IPS-18a (cell line): ENCODE measurements at regions not wholly inside any gene's neighbourhood (a gene's known extent, or its start where the extent isn't known, plus 50 kb on each side); places are given as distances from the start of the nearest gene placed in this dataset.

ENCODE experiments used
- H3K27ac ChIP-seq: one replicate; pipeline ENCODE4 v1.5.1; 2013; ENCODE audit warnings: low read length
- H3K27me3 ChIP-seq: one replicate; pipeline ENCODE4 v1.6.1; 2013; ENCODE audit warnings: mild to moderate bottlenecking, low read length; ENCODE audit not compliant: control insufficient read depth, insufficient read depth
- H3K36me3 ChIP-seq: one replicate; pipeline ENCODE4 v1.6.1; 2013; ENCODE audit warnings: low read depth, low read length; ENCODE audit not compliant: control insufficient read depth
- H3K4me1 ChIP-seq: one replicate; pipeline ENCODE4 v1.6.1; 2013; ENCODE audit warnings: low read depth, low read length; ENCODE audit not compliant: control insufficient read depth
- H3K4me3 ChIP-seq: one replicate; pipeline ENCODE4 v1.5.1; 2013; ENCODE audit warnings: low read length
- H3K9ac ChIP-seq: one replicate; pipeline ENCODE4 v1.6.1; 2013; ENCODE audit warnings: mild to moderate bottlenecking, low read length, moderate library complexity
- H3K9me3 ChIP-seq: one replicate; pipeline ENCODE4 v1.6.1; 2013; ENCODE audit warnings: low read depth, low read length; ENCODE audit not compliant: control insufficient read depth

GRCh38 chr12:127909041-127909440 lies 357.9 kb upstream of the TMEM132C start:
- no peaks in the 10 kb centered on the region for H3K4me1 ChIP-seq
- H3K36me3 ChIP-seq = no peaks in the 10 kb centered on the region
- no peak overlapping the region for H3K4me3 ChIP-seq
- peaks cover 28% of the 10 kb centered on the region for H3K9me3 ChIP-seq
- no peak overlapping the region for H3K27ac ChIP-seq
- H3K27me3 ChIP-seq = no peaks in the 10 kb centered on the region
- no peak overlapping the region for H3K9ac ChIP-seq

GRCh38 chr12:127911291-127911690 lies 355.7 kb upstream of the TMEM132C start:
- Histone ChIP-seq H3K27ac (no peak overlapping the region), H3K9ac (no peak overlapping the region), H3K4me1 (no peaks in the 10 kb centered on the region), H3K9me3 (peaks cover 25% of the 10 kb centered on the region), H3K4me3 (no peak overlapping the region), H3K36me3 (no peaks in the 10 kb centered on the region), H3K27me3 (no peaks in the 10 kb centered on the region)

GRCh38 chr12:127912035-127912665 lies 354.8 kb upstream of the TMEM132C start:
- Histone ChIP-seq H3K36me3 (no peaks in the 10 kb centered on the region), H3K9me3 (peaks cover 27% of the 10 kb centered on the region), H3K27me3 (no peaks in the 10 kb centered on the region), H3K27ac (no peak overlapping the region), H3K9ac (no peak overlapping the region), H3K4me1 (no peaks in the 10 kb centered on the region), H3K4me3 (no peak overlapping the region)

GRCh38 chr12:127923501-127923900 lies 343.5 kb upstream of the TMEM132C start:
- Histone ChIP-seq H3K4me3 (no peak overlapping the region), H3K4me1 (no peaks in the 10 kb centered on the region), H3K9me3 (peaks cover 10% of the 10 kb centered on the region), H3K36me3 (no peaks in the 10 kb centered on the region), H3K27ac (no peak overlapping the region), H3K9ac (no peak overlapping the region), H3K27me3 (no peaks in the 10 kb centered on the region)

GRCh38 chr12:127925971-127926370 lies 341.0 kb upstream of the TMEM132C start:
- Histone ChIP-seq H3K27me3 (no peaks in the 10 kb centered on the region), H3K9me3 (peaks cover 12% of the 10 kb centered on the region), H3K27ac (no peak overlapping the region), H3K4me1 (no peaks in the 10 kb centered on the region), H3K9ac (no peak overlapping the region), H3K36me3 (no peaks in the 10 kb centered on the region), H3K4me3 (no peak overlapping the region)

GRCh38 chr12:127928178-127928577 lies 338.8 kb upstream of the TMEM132C start:
- no peak overlapping the region for H3K27ac ChIP-seq
- H3K36me3 ChIP-seq = no peaks in the 10 kb centered on the region

GRCh38 chr12:127928615-127929571 lies 338.1 kb upstream of the TMEM132C start:
- no peaks in the 10 kb centered on the region for H3K4me1 ChIP-seq
- H3K4me3 ChIP-seq = no peak overlapping the region
- H3K9ac ChIP-seq = no peak overlapping the region
- no peaks in the 10 kb centered on the region for H3K27me3 ChIP-seq
- H3K27ac ChIP-seq = no peak overlapping the region
- peaks cover 21% of the 10 kb centered on the region for H3K9me3 ChIP-seq
- H3K36me3 ChIP-seq = no peaks in the 10 kb centered on the region

More at GRCh38 chr12:127928178-127928577, 338.8 kb upstream of the TMEM132C start:
- H3K9ac ChIP-seq = no peak overlapping the region
- H3K4me3 ChIP-seq = no peak overlapping the region
- H3K9me3 ChIP-seq = peaks cover 21% of the 10 kb centered on the region
- H3K27me3 ChIP-seq = no peaks in the 10 kb centered on the region
- H3K4me1 ChIP-seq = no peaks in the 10 kb centered on the region

- no peak overlapping the region for H3K4me3 ChIP-seq
- no peak overlapping the region for H3K27ac ChIP-seq
- H3K36me3 ChIP-seq = no peaks in the 10 kb centered on the region
These were observed 336.8 kb upstream of the TMEM132C start for GRCh38 chr12:127930122-127930521.

GRCh38 chr12:127934409-127934808 lies 332.6 kb upstream of the TMEM132C start:
- Histone ChIP-seq H3K27me3 (no peaks in the 10 kb centered on the region), H3K4me1 (no peaks in the 10 kb centered on the region), H3K36me3 (no peaks in the 10 kb centered on the region), H3K9ac (no peak overlapping the region), H3K4me3 (no peak overlapping the region), H3K9me3 (peaks cover 20% of the 10 kb centered on the region), H3K27ac (no peak overlapping the region)

More at GRCh38 chr12:127930122-127930521, 336.8 kb upstream of the TMEM132C start:
- H3K4me1 ChIP-seq = no peaks in the 10 kb centered on the region
- no peaks in the 10 kb centered on the region for H3K27me3 ChIP-seq
- peaks cover 19% of the 10 kb centered on the region for H3K9me3 ChIP-seq
- H3K9ac ChIP-seq = no peak overlapping the region

- Histone ChIP-seq H3K4me1 (no peaks in the 10 kb centered on the region), H3K4me3 (no peak overlapping the region), H3K27ac (no peak overlapping the region), H3K27me3 (no peaks in the 10 kb centered on the region), H3K9ac (no peak overlapping the region), H3K9me3 (peaks cover 17% of the 10 kb centered on the region), H3K36me3 (no peaks in the 10 kb centered on the region)
These were observed 330.5 kb upstream of the TMEM132C start for GRCh38 chr12:127936463-127936862.

- Histone ChIP-seq H3K27me3 (no peaks in the 10 kb centered on the region), H3K4me3 (no peak overlapping the region), H3K9ac (no peak overlapping the region), H3K36me3 (no peaks in the 10 kb centered on the region), H3K9me3 (peaks cover 8% of the 10 kb centered on the region), H3K27ac (no peak overlapping the region), H3K4me1 (no peaks in the 10 kb centered on the region)
These were observed 325.6 kb upstream of the TMEM132C start for GRCh38 chr12:127941332-127941731.
